Islet of Langerhans (tissue), 1 donor: ENCODE measurements at regions not wholly inside any gene's neighbourhood (a gene's known extent, or its start where the extent isn't known, plus 50 kb on each side); places are given as distances from the start of the nearest gene placed in this dataset.
A peak's percentile ranks its signal among the peaks of the same experiment; 100 is the strongest.
"Not testable (repeated sequence)": the region's sequence is repeated elsewhere in the genome, so short reads cannot be mapped to it uniquely, and the experiment has no call there.

Experiments used
- FAIRE-seq: peaks from one replicate; lab custom pipeline; 2011; peaks lifted over from hg19 to GRCh38; lab: Jason Lieb, UNC

- not testable (repeated sequence) for FAIRE-seq
Observed at GRCh38 chrX:3833761-3834542, 120.5 kb upstream of the PRKX start.

- not testable (repeated sequence) for FAIRE-seq
Observed at GRCh38 chrX:3830020-3830419, 116.6 kb upstream of the PRKX start.

GRCh38 chrX:3829041-3829531 lies 115.6 kb upstream of the PRKX start:
- not testable (repeated sequence) for FAIRE-seq

- FAIRE-seq, result not testable (repeated sequence)
Observed at GRCh38 chrX:3828378-3829040, 115.1 kb upstream of the PRKX start.

GRCh38 chrX:3824008-3824407 lies 110.6 kb upstream of the PRKX start:
- not testable (repeated sequence) for FAIRE-seq

- no peak for FAIRE-seq
Observed at GRCh38 chrX:3820167-3820566, 106.7 kb upstream of the PRKX start.

GRCh38 chrX:3817480-3817879 lies 104.0 kb upstream of the PRKX start:
- not testable (repeated sequence) for FAIRE-seq

- no peak for FAIRE-seq
Observed at GRCh38 chrX:3815896-3816664, 102.6 kb upstream of the PRKX start.

- peak; percentile 83 for FAIRE-seq
Observed at GRCh38 chrX:3811331-3812311, 98.2 kb upstream of the PRKX start.

- FAIRE-seq, result no peak
Observed at GRCh38 chrX:3807906-3808305, 94.5 kb upstream of the PRKX start.

GRCh38 chrX:3806630-3807029 lies 93.2 kb upstream of the PRKX start:
- no peak for FAIRE-seq

GRCh38 chrX:3803713-3804112 lies 90.3 kb upstream of the PRKX start:
- FAIRE-seq, result no peak

GRCh38 chrX:3803305-3803704 lies 89.9 kb upstream of the PRKX start:
- FAIRE-seq, result no peak

GRCh38 chrX:3795411-3795810 lies 82.0 kb upstream of the PRKX start:
- not testable (repeated sequence) for FAIRE-seq

GRCh38 chrX:3791449-3791848 lies 78.0 kb upstream of the PRKX start:
- no peak for FAIRE-seq

- FAIRE-seq, result no peak
Observed at GRCh38 chrX:3788494-3789233, 75.2 kb upstream of the PRKX start.

GRCh38 chrX:3787856-3788255 lies 74.4 kb upstream of the PRKX start:
- no peak for FAIRE-seq

- FAIRE-seq, result not testable (repeated sequence)
Observed at GRCh38 chrX:3785822-3786221, 72.4 kb upstream of the PRKX start.

GRCh38 chrX:3780564-3780963 lies 67.1 kb upstream of the PRKX start:
- no peak for FAIRE-seq

GRCh38 chrX:3779546-3779945 lies 66.1 kb upstream of the PRKX start:
- no peak for FAIRE-seq

- FAIRE-seq, result no peak
Observed at GRCh38 chrX:3777416-3777815, 64.0 kb upstream of the PRKX start.
